Fibroblast of skin of back (primary cell): ENCODE measurements at regions not wholly inside any gene's neighbourhood (a gene's known extent, or its start where the extent isn't known, plus 50 kb on each side); places are given as distances from the start of the nearest gene placed in this dataset.

Source experiments
- DNase-seq: peaks from one replicate; pipeline ENCODE4 v3.0.0-alpha.2; 2013

DNA sequence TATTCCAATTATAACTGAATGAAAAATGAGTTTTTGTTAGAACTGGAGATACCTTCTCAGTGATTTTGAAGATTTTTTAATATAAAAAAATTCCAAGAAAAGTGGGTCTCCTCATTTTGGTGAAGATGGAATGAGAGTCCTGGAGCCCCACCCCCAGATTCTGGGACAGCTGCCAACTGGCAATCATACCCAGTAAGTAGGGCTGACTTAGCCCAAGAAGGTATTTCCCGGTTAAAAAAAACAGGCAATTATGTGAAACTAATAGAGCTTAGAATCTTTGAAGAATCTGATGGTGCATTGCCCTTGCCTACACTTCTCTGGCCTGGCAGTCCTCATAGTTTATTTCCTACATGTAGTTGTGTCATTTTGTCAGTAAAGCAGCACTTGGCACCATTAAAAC is 52.8 kb upstream of the VWDE start:
- DNase-seq = peak; percentile 12

DNA sequence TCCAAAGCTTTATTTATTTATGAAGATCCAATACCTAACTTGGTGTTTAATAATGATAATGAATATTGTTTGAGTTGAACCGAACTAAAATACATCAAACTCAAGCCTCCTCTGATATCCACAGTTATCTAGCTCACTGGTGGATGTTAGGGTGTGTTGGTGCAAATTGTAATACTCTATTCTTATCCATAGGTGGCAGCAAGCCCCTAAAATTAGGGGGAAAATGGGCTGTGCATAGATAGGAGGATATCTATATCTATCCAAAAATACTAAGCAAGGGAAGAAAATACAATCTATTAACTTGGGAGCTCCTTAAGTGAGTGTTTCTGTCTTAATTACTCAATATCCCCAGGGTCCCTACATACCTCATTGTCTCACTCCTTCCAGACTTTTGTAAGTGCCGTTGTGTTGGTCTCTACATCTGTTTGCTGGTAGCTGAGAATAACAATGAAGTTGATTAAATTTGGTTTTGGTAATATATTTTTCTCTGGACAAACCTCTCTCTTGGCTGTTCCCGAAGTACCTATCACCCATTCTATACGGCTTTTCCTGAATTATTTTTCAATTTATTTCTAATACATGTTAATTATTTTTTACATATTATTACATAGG is 55.0 kb upstream of the VWDE start:
- peak; percentile 47 for DNase-seq

DNA sequence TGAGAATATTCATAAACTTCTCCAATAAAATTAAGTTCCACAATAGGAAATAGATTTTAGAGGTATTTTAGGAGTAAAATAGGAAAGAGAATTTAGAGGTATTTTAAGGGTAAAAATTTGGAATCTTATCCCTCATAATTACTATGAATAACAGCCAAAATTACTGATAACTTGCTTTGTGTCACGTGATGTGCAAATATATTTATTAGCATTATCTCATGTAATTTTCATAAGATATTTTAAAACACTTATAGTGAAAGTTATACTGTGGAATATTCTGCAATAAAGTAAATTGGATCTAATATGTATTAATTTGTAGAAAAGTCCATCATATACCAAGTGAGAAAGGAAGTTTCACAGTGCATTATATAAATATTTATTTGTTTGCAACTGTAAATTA is 64.2 kb upstream of the VWDE start:
- no peak for DNase-seq

DNA sequence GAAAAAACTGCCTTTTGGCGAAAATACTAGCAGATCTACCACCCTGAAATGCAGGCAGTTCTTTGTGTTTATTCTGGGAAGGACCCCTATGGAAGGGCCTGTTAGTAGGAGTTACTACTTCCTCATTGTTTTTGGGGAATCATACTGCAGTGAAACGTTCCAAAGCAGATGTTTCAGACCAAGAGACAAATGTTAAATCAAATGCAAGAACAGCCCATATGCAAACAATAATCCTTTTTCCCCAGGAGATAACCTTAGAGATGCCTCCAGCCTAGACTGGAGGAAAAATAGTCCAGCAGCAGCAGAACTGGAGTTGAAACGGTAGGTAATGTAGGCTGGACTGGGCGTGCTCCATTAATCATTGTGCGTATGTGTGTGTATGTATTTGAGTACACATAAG is 65.9 kb upstream of the VWDE start:
- no peak for DNase-seq

DNA sequence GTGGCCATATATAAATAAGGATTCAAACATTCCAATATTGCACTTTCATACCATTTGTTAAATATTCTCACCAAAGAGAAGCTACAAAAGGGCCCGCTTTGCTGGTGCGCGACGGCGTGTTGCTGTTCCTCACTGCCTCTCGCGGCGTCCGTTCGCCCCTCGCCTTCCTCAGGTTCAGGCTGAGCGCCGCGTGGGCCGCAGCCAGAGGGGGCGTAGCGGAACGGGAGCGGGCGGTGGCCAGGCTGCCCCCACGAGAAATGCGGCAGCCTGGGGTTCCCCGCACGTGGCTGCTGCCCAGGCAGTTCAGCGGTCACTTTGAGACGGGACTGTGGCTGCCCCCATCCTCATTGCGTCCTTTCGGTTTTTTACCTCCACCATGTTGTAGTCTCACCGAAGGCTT is 67.3 kb upstream of the VWDE start:
- no peak for DNase-seq

DNA sequence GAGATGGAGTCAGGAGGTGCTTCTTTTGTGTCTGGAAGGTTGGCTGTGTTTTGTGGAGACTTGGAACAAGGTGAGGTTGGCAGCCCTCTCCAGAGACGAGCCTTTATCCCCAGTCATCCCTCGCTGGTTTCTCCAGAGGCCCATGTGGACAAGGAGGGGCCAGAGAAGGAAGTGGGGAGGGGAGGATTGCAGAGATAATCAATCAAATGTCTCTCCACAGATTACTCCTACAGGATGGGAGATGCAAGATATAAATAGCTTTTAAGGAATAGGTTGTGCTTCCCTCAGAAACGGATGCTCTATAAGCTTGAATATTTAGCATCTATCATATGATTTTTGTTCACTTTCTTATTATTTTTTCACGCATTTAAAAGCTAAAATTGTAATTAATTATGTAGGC is 70.4 kb upstream of the VWDE start:
- DNase-seq = no peak

DNA sequence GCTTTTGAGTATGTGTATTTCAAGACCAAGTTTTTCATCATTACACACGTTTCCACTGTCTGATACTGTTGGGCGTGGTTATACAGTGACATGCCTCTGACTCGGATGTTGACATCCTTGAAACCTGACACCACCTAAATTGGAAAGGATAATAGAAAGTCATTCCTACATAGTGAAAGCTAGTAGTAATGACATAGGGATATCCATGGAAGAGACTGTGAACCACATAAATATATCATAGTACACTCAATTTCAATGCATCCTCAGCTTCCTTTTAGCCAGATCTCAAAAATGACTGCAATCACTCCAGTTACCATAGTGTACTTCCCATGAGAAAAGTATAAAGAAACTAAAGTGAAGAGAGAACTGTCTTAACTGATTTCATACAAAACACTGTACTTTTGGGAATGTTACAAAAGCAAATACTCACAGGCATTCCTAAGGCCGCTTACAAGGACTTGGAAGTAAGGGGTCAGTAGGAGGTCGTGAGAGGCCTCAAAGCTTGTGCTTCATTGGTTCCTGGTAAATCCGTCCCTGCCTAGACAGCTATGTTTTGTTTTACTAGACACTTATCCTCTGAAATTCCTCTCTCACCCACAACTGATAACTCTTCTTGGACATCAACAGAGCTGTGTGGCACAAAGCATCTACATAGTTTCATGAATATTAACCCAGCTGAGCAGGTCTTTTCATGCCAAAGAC is 71.8 kb upstream of the VWDE start:
- peak; percentile 77 for DNase-seq

DNA sequence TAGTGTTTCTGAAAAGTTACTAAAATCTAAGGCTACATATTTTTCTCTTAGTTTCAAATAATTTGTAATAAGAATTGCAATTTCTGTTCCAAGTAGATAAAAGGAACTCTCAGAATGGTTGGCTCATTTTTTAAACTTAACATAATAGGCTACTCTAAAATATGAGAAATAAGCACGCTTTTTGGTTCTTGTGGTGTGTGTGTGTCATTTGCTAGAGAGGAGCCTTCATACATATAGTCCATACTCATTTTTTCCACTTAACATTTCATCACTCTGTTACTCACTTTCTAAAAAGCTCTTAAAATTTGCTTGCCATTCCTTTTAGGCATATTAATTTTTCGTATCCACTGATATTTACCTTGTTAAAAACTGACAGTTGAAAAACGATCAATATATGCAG is 74.0 kb upstream of the VWDE start:
- no peak for DNase-seq

DNA sequence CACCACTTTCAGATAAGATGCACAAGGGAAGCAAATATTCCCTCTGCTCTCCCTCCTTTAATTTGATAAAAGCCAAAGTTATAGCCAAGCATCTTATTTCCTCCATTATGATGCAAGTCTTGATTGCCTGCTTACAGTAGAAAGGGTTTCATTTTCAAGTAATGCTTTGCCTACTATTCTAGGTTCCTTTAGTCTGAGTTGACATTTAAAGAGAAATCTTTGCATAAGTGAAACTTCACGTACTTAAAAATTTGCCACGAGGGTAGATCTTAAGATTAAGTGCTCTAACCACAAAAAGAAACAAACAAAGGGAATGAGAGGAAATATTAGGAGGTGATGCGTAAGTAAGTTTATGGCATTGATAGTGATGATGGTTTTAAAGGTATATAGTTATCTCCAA is 78.1 kb upstream of the VWDE start:
- no peak for DNase-seq

DNA sequence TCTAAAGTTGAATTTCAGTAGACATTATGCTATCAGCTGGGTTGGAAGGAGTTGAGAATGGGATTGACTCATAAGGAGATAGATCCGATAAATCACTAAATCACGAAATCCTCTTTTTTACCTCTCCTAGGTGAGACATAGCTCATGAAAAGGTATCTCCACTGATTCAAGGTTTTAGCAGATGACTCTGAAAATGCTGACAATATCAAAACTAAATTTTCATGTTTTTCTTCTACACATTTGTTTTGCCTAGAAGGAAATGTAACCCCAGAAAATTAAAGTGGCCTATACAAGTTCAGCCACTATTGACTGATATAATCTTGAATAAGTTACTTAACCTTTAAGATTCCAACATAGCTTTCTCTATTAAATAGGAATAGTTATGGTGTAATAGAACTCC is 82.2 kb upstream of the VWDE start:
- no peak for DNase-seq

DNA sequence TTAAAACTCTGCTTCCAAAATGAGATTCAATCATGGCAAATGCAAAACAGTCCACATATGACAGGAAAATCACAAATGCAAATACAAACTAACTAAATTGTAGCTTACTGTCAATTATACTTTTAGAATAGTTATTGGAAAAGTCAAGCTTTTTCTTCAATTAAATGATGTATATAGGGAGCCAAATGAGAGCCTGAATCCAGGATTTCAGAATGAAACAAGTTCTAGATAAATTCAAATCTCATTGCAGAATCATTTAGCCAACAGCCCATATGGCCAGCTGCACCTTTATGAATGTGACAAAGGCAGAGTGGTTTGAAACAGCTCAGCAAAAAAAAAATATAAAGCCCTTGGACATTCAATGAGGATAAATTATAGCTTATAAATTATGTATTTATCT is 82.2 kb upstream of the SCIN start:
- no peak for DNase-seq

DNA sequence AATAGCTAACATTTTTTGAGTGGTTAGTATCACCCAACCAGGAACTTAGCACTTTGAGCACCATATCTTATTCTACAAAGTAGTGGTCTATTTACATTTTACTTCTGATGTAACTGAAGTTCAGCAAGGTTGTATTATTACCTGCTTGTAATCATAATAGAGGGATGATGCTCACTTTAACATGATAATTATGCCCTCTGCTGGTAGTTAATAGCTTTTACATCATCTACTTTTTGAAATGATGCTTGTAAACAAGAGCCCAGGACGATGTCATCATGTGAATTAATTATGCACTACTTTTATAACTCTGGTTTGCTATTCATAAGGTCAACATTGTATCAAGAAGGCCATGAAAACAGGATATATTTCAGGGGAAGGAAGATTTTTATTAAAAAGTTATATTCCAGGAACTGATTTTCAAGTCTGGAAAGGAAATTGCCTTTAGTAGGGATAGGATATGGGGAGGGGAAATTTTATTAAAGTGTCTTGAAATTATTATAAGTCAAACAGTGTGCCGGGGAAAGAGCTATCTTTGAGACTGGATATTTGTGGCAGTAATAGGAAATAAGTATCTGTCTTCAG is 80.3 kb upstream of the SCIN start:
- peak; percentile 18 for DNase-seq

DNA sequence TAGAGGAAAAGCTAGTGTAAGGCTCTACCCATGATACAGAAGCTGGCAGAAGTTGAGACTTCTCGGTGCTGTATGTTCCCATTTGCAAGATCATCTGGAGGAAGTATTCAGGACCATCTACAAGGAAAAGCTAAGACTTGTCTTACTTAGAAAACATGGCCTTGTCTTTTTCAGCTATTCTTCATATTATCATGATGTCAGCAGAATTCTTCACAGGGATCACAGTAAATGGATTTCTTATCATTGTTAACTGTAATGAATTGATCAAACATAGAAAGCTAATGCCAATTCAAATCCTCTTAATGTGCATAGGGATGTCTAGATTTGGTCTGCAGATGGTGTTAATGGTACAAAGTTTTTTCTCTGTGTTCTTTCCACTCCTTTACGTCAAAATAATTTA is 79.6 kb upstream of the SCIN start:
- no peak for DNase-seq

DNA sequence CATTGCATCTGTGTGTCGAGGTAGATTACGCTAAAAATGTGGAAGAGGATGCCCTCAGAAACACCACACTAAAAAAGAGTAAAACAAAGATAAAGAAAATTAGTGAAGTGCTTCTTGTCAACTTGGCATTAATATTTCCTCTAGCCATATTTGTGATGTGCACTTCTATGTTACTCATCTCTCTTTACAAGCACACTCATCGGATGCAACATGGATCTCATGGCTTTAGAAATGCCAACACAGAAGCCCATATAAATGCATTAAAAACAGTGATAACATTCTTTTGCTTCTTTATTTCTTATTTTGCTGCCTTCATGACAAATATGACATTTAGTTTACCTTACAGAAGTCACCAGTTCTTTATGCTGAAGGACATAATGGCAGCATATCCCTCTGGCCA is 79.0 kb upstream of the SCIN start:
- no peak for DNase-seq

DNA sequence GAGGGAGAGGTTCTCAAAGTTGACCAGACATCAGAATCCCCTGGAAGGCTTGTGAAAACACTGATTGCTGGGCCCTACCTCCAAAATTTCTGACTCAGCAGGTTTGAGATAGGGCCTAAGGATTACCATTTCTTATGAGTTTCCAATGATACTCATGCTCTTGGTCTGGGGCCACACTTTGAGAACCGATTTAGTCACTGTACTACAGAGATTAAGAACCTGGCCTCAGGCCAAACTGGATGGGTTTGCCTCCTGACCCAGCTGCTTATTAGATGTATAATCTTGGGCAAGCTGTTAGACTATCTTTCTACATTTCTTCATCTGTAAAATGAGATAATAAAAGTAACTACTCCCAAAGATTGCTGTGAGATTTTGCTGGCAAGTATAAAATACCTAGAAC is 77.1 kb upstream of the SCIN start:
- peak; percentile 12 for DNase-seq

DNA sequence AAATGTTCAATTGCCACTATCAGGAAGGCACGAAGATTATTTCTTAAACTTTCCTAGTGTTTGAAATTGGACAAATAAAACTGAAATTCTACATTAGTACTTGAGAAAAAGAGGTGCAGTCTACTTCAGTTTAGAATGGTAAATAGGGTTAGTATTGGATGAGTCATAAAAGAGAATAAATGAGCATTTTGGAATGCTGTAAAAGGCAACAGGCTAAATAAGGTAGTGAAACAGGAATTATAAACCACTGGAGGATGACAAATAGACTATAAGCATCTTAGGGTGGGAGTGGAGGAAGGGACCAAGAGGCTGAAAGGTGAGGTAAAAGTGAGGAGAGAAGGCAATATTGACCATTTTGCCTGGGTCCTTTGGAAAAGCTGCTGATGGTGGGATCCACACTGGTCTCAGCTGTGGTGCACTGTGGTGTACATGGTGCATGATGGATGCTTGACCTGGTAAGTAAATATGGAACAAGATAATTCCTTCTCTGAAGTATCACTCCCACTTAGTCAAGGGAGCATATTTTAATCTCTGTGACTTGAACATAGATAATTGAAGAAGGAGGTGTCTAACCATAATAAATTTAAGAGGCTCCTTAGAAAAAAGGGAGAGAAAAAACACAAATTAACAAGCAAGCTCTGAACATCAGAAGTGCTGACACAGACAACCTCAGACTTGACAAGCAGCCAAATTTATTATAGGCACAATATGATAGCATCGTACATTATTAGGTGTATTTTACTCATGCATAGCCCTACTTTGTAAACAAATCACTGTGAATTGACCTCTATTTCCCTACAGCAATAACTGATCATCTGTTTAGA is 76.4 kb upstream of the SCIN start:
- DNase-seq = peak; percentile 5

DNA sequence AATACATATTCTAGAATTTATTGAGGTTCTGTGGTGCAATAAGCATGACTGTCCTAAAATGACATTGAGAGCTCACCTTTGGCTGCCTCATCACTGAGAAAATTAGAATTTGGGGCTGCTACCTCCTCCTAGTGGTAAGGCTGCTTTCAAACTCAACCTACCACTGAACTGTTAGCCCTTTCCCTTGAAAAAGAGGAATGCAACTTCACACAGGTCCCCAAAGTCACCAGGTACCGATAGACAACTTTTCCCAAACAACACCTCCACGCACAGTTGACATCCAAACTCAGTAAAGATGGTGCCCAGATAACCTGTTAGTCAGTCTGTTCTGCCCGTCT is 75.9 kb upstream of the SCIN start:
- DNase-seq = no peak

DNA sequence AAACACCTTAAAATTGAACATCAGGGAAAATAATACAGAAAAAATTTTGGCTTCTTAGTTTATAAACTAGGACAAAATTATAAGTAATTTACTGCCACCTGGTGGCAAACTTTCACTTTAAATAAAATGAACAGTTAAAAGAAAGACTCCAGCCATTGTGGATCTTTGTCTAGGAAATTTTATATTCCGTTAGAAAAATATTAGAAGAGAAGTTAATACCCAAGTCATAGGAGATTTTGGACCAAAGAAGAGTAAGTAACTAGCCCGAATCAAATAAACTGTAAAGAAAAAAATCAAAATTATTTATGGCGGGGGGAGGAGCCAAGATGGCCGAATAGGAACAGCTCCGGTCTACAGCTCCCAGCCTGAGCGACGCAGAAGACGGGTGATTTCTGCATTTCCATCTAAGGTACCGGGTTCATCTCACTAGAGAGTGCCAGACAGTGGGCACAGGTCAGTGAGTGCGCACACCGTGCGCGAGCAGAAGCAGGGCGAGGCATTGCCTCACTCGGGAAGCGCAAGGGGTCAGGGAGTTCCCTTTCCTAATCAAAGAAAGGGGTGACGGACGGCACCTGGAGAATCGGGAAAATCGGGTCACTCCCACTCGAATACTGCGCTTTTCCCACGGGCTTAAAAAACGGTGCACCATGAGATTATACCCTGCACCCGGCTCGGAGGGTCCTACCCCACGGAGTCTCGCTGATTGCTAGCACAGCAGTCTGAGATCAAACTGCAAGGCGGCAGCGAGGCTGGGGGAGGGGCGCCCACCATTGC is 73.4 kb upstream of the SCIN start:
- peak; percentile 49 for DNase-seq

DNA sequence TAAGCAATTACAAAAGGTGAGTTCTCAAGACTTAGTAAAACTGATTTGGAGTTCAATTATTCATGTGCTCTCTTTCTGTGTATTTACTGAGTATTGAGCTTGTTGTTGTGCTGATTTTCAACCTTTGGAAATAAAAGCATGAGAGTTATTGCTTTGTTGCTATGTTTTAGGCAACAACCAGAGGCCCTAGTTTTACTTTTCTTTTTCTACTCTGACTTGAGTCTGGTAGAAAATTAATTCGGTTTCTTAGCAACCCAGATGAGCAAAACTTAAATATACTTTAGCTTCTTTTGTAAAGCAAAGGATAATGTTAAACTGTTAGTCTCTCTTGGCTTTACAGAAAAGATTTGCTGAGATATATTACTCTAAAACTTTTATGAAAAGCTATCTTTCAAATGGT is 66.4 kb upstream of the SCIN start:
- no peak for DNase-seq

DNA sequence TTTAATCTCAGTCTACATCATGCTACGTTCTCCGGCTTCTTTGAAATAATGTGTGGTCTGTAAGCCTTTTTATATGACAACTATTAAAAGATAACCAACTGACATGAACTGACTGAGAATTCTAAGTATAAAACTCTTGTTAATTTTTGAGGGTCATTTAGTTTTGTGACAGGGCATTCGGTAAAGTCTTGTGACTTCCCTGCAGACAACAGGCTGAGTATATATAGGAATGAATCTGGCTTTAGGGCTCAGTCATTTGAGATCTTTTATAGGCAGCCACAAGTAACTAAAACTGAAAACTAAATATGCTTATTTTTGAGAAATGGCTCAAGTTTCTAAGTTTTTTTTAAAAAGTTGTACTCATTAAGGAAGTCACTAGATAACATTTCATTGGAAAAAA is 62.5 kb upstream of the SCIN start:
- DNase-seq = no peak

DNA sequence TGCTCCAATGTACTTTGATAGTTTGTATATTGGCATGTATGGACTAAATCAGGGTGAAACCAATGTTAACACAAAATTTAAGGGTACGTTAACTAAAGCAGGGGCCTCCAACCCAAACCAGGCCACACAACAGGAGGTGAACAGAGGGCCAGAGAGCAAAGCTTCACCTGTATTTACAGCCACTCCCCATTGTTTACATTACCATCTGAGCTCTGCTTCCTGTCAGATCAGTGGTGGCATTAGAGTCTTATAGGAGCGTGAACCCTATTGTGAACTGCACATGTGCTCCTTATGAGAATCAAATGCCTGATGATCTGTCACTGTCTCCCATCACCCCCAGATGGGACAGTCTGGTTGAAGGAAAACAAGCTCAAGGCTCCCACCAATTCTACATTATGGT is 62.0 kb upstream of the SCIN start:
- no peak for DNase-seq

DNA sequence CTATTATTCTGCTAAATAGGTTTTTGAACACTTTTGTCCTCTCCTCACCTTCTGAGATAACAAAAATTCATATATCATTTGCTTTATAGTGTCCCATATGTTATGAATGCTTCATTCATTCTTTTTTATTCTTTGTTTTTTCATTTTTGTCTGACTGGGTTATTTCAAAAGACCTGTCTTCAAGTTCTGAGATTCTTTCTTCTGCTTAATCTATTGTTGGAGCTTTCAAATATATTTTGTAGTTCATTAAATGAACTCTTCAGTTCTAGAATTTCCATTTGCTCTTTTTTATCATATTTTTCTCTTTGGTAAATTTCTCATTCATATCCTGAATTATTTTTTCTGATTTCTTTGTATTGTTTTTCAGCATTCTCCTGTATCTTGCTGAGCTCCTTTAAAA is 53.1 kb upstream of the SCIN start:
- DNase-seq = no peak
